CD14-positive monocyte (primary cell): ENCODE measurements at regions not wholly inside any gene's neighbourhood (a gene's known extent, or its start where the extent isn't known, plus 50 kb on each side); places are given as distances from the start of the nearest gene placed in this dataset.
A peak's percentile ranks its signal among the peaks of the same experiment; 100 is the strongest.

ENCODE experiments used
- DNase-seq, 3 donors: peaks; one replicate each; pipeline ENCODE4 v3.0.0-alpha.2; 2011 to 2022
- H2AFZ ChIP-seq: 2 replicates; pipeline ENCODE4 v1.6.0; 2012; ENCODE audit warnings: mild to moderate bottlenecking, low read depth, low read length, inconsistent platforms; ENCODE audit not compliant: insufficient read depth, poor library complexity, severe bottlenecking
- H3K27ac ChIP-seq, 2 donors: 1 replicate in 1 of 2; 2 replicates in 1 of 2; pipeline ENCODE4 v1.5.1; 2012 to 2013; ENCODE audit warnings: low read length in 2 of 2, control low read depth in 1 of 2, inconsistent platforms in 1 of 2, low read depth in 1 of 2, mild to moderate bottlenecking in 1 of 2
- H3K27me3 ChIP-seq, 2 donors: one replicate each; pipeline versions ENCODE4 v1.6.0 to v1.6.1; 2011 to 2013; ENCODE audit warnings: low read length in 2 of 2; ENCODE audit not compliant: control insufficient read depth in 2 of 2, insufficient read depth in 2 of 2
- H3K36me3 ChIP-seq, 2 donors: replicated peaks in 1 of 2; 1 replicate in 1 of 2; 2 replicates in 1 of 2; pipeline versions ENCODE4 v1.5.1 to v1.6.1; 2012 to 2013; ENCODE audit warnings: low read length in 2 of 2, control low read depth in 1 of 2, inconsistent platforms in 1 of 2, mild to moderate bottlenecking in 1 of 2; ENCODE audit not compliant: insufficient read depth in 2 of 2, control insufficient read depth in 1 of 2
- H3K4me1 ChIP-seq, 2 donors: 1 replicate in 1 of 2; 2 replicates in 1 of 2; pipeline versions ENCODE4 v1.5.1 to v1.6.1; 2012 to 2013; ENCODE audit warnings: low read length in 2 of 2, control low read depth in 1 of 2, inconsistent platforms in 1 of 2, mild to moderate bottlenecking in 1 of 2, moderate library complexity in 1 of 2; ENCODE audit not compliant: insufficient read depth in 2 of 2, control insufficient read depth in 1 of 2
- H3K4me2 ChIP-seq: replicated peaks from 2 replicates; pipeline ENCODE3; 2012; ENCODE audit warnings: low read length, moderate library complexity, mild to moderate bottlenecking; ENCODE audit not compliant: poor library complexity, severe bottlenecking; ENCODE audit errors: extremely low read depth
- H3K4me3 ChIP-seq, 3 experiments: fragments of 200-600 bp in 1 of 3; sonication (generic) in 1 of 3; replicated peaks in 1 of 3; 1 replicate in 2 of 3; 2 replicates in 1 of 3; pipeline ENCODE4 v1.5.1; 2011 to 2013; ENCODE audit warnings: low read length in 3 of 3, mild to moderate bottlenecking in 3 of 3, control low read depth in 2 of 3, low read depth in 2 of 3, inconsistent platforms in 1 of 3, moderate library complexity in 1 of 3
- H3K79me2 ChIP-seq: 2 replicates; pipeline ENCODE4 v1.6.0; 2012; ENCODE audit warnings: mild to moderate bottlenecking, control low read depth, inconsistent platforms, low read length, moderate library complexity; ENCODE audit not compliant: insufficient read depth
- H3K9ac ChIP-seq: 2 replicates; pipeline ENCODE4 v1.6.0; 2017; ENCODE audit warnings: low read length, mild to moderate bottlenecking; ENCODE audit not compliant: insufficient read depth, poor library complexity, severe bottlenecking
- H3K9me3 ChIP-seq, 2 donors: replicated peaks in 1 of 2; 1 replicate in 1 of 2; 2 replicates in 1 of 2; pipeline versions ENCODE4 v1.5.1 to v1.6.1; 2012 to 2013; ENCODE audit warnings: low read length in 2 of 2, control low read depth in 1 of 2; ENCODE audit not compliant: control insufficient read depth in 1 of 2, insufficient read depth in 1 of 2
- H4K20me1 ChIP-seq: 2 replicates; pipeline ENCODE4 v1.6.0; 2012; ENCODE audit warnings: mild to moderate bottlenecking, low read length, control low read depth, moderate library complexity; ENCODE audit not compliant: insufficient read depth
- H3K27ac Mint-ChIP-seq, 7 donors: one replicate each; pipeline ENCODE4 v1.8.0; 2020; ENCODE audit warnings: mild to moderate bottlenecking in 7 of 7, mixed read lengths in 7 of 7, moderate library complexity in 6 of 7, inconsistent platforms in 2 of 7
- H3K27me3 Mint-ChIP-seq, 3 donors: one replicate each; pipeline ENCODE4 v1.8.0; 2021 to 2022; ENCODE audit warnings: low read depth in 3 of 3, mild to moderate bottlenecking in 3 of 3, mixed read lengths in 3 of 3, moderate library complexity in 3 of 3, inconsistent platforms in 1 of 3
- H3K36me3 Mint-ChIP-seq, 2 donors: one replicate each; pipeline ENCODE4 v1.8.0; 2020; ENCODE audit warnings: mixed read lengths in 2 of 2, inconsistent platforms in 1 of 2, mild to moderate bottlenecking in 1 of 2
- H3K4me1 Mint-ChIP-seq: one replicate; pipeline ENCODE4 v1.8.0; 2020; ENCODE audit warnings: mild to moderate bottlenecking, mixed read lengths
- H3K4me3 Mint-ChIP-seq, 2 donors: one replicate each; pipeline ENCODE4 v1.8.0; 2020; ENCODE audit warnings: mild to moderate bottlenecking in 2 of 2, mixed read lengths in 2 of 2, moderate library complexity in 1 of 2
- H3K9me3 Mint-ChIP-seq, 7 donors: one replicate each; pipeline ENCODE4 v1.8.0; 2020 to 2022; ENCODE audit warnings: mixed read lengths in 7 of 7, mild to moderate bottlenecking in 6 of 7, moderate library complexity in 6 of 7, inconsistent platforms in 2 of 7
- CTCF ChIP-seq: fragments of 200-600 bp; IDR thresholded peaks from one replicate; pipeline ENCODE4 v1.8.0; 2022; ENCODE audit warnings: antibody characterized with exemption, mild to moderate bottlenecking
- WGBS: methylation state at CpG from one replicate; pipeline ENCODE4 v1.1.5; 2013; ENCODE audit warnings: missing lambda C conversion rate; ENCODE audit not compliant: insufficient coverage; 5-methylcytosine and 5-hydroxymethylcytosine counted together
- intact Hi-C, 2 donors: fragments of 100-400 bp; cut with micrococcal nuclease; formaldehyde crosslinking; loops; one replicate each; pipeline versions ENCODE4 v1.15.0 to v1.15.1; 2023

- intact Hi-C loops: no loop called here
- Histone ChIP-seq H2AFZ (no peak overlapping the region), H4K20me1 (no peaks in the 10 kb centered on the region), H3K9ac (no peak overlapping the region), H3K9me3 (peaks cover 23 to 26% of the 10 kb centered on the region in 2 donors), H3K4me3 (no peak overlapping the region), H3K27ac (no peak overlapping the region), H3K4me2 (no peak overlapping the region), H3K79me2 (no peaks in the 10 kb centered on the region), H3K4me1 (no peaks in the 10 kb centered on the region), H3K36me3 (no peaks in the 10 kb centered on the region), H3K27me3 (peaks cover 0 to 4% of the 10 kb centered on the region in 2 donors)
- Mint-ChIP-seq H3K4me1 (no peaks in the 10 kb centered on the region), H3K27ac (no peak overlapping the region), H3K9me3 (peaks cover 10 to 58% (median 29%) of the 10 kb centered on the region in 7 donors), H3K27me3 (peaks cover 3 to 12% (median 8%) of the 10 kb centered on the region in 3 donors), H3K4me3 (no peak overlapping the region), H3K36me3 (no peaks in the 10 kb centered on the region)
- TF ChIP-seq CTCF: no peak
- no peak for DNase-seq
- WGBS: 74% methylated on average over 3 of the region's 7 CpGs
Measured at GRCh38 chr7:56290548-56290947, 174.3 kb upstream of the NUPR2 start.

GRCh38 chr7:56287429-56288138 is 171.4 kb upstream of the NUPR2 start:
- no peak for TF ChIP-seq CTCF

More at GRCh38 chr7:56287429-56288138, 171.4 kb upstream of the NUPR2 start:
- intact Hi-C loops: no loop called here
- H3K9ac ChIP-seq: no peak overlapping the region
- no peak overlapping the region for H3K4me3 ChIP-seq
- no peak for DNase-seq
- 7% methylated on average over 54 of the region's 57 CpGs for WGBS
- H3K9me3 ChIP-seq: peaks cover 20 to 22% of the 10 kb centered on the region in 2 donors
- no peaks in the 10 kb centered on the region for H3K79me2 ChIP-seq
- H3K4me1 ChIP-seq: no peaks in the 10 kb centered on the region
- no peak overlapping the region for H3K27ac ChIP-seq
- peaks cover 3 to 12% (median 8%) of the 10 kb centered on the region in 3 donors for H3K27me3 Mint-ChIP-seq
- no peak overlapping the region for H3K4me2 ChIP-seq
- H3K9me3 Mint-ChIP-seq: peaks cover 12 to 45% (median 30%) of the 10 kb centered on the region in 7 donors
- no peaks in the 10 kb centered on the region for H3K4me1 Mint-ChIP-seq
- no peaks in the 10 kb centered on the region for H4K20me1 ChIP-seq
- H3K36me3 ChIP-seq: no peaks in the 10 kb centered on the region
- H3K27me3 ChIP-seq: peaks cover 0 to 4% of the 10 kb centered on the region in 2 donors
- no peak overlapping the region for H3K27ac Mint-ChIP-seq
- no peaks in the 10 kb centered on the region for H3K36me3 Mint-ChIP-seq
- no peak overlapping the region for H2AFZ ChIP-seq
- peak overlapping the region in 1 of 2 donors; percentile 70 for H3K4me3 Mint-ChIP-seq
